HG03103 (cell line): ENCODE measurements at regions not wholly inside any gene's neighbourhood (a gene's known extent, or its start where the extent isn't known, plus 50 kb on each side); places are given as distances from the start of the nearest gene placed in this dataset.

Source experiments
- ATAC-seq: cut with Tn5 transposase; IDR thresholded peaks from one replicate; pipeline ENCODE4 v1.9.1; 2021; ENCODE audit warnings: low read depth; ENCODE audit not compliant: unreplicated experiment

- ATAC-seq = no peak
Observed at GRCh38 chr3:124172816-124173215, 180.9 kb upstream of the ROPN1 start.

GRCh38 chr3:124174476-124174875, 182.6 kb upstream of the ROPN1 start:
- ATAC-seq = no peak

- ATAC-seq = no peak
Observed at GRCh38 chr3:124174910-124175874, 183.3 kb upstream of the ROPN1 start.

GRCh38 chr3:124177071-124177470, 185.1 kb upstream of the ROPN1 start:
- ATAC-seq = no peak

GRCh38 chr3:124178531-124178930, 186.6 kb upstream of the ROPN1 start:
- no peak for ATAC-seq

GRCh38 chr3:124200407-124200806, 208.5 kb upstream of the ROPN1 start:
- ATAC-seq = no peak

GRCh38 chr3:124201226-124201625, 209.3 kb upstream of the ROPN1 start:
- ATAC-seq = no peak

GRCh38 chr3:124201786-124202185, 209.9 kb upstream of the ROPN1 start:
- ATAC-seq = no peak

- no peak for ATAC-seq
Observed at GRCh38 chr3:124202754-124203153, 210.8 kb upstream of the ROPN1 start.

GRCh38 chr3:124203292-124203691, 211.4 kb upstream of the ROPN1 start:
- ATAC-seq = no peak

- ATAC-seq = no peak
Observed at GRCh38 chr3:124206225-124207055, 214.5 kb upstream of the ROPN1 start.

GRCh38 chr3:124207077-124207476, 215.2 kb upstream of the ROPN1 start:
- ATAC-seq = no peak

GRCh38 chr3:124207873-124208485, 216.1 kb upstream of the ROPN1 start:
- no peak for ATAC-seq

- ATAC-seq = no peak
Observed at GRCh38 chr3:124209426-124209825, 217.5 kb upstream of the ROPN1 start.

GRCh38 chr3:124210899-124211298, 219.0 kb upstream of the ROPN1 start:
- no peak for ATAC-seq

- no peak for ATAC-seq
Observed at GRCh38 chr3:124213641-124214040, 221.7 kb upstream of the ROPN1 start.

- no peak for ATAC-seq
Observed at GRCh38 chr3:124217542-124217941, 225.6 kb upstream of the ROPN1 start.

GRCh38 chr3:124221422-124221821, 229.5 kb upstream of the ROPN1 start:
- no peak for ATAC-seq

GRCh38 chr3:124223853-124224252, 231.9 kb upstream of the ROPN1 start:
- ATAC-seq = no peak

- no peak for ATAC-seq
Observed at GRCh38 chr3:124227150-124227630, 235.3 kb upstream of the ROPN1 start.

GRCh38 chr3:124229420-124229819, 237.5 kb upstream of the ROPN1 start:
- no peak for ATAC-seq
